ENCODE measurements at regions not wholly inside any gene's neighbourhood (a gene's known extent, or its start where the extent isn't known, plus 50 kb on each side); places are given as distances from the start of the nearest gene placed in this dataset.

GRCh38 chr6:4345543-4345942 lies 210.2 kb upstream of the ECI2 start:
- no peak overlapping the region for H3K4me3 ChIP-seq (ENCODE audit: low read length)
- H3K9me2 ChIP-seq (ENCODE audit: insufficient read depth, low read length): no peaks in the 10 kb centered on the region
- no peak overlapping the region for H3K27ac ChIP-seq (ENCODE audit: low read length)
- no peaks in the 10 kb centered on the region for H3K9me3 ChIP-seq (ENCODE audit: low read length)
- H3K4me2 ChIP-seq (ENCODE audit: low read length): no peak overlapping the region
- no peak overlapping the region for H2AFZ ChIP-seq (ENCODE audit: low read depth, low read length)
- H4K20me1 ChIP-seq (ENCODE audit: insufficient read depth): no peaks in the 10 kb centered on the region
- no peaks in the 10 kb centered on the region for H3K27me3 ChIP-seq (ENCODE audit: insufficient read depth, low read depth, low read length)
- H3K9ac ChIP-seq (ENCODE audit: low read length): no peak overlapping the region
- no peaks in the 10 kb centered on the region for H3K79me2 ChIP-seq (replicated peaks; ENCODE audit: insufficient read depth, low read length)
- no peaks in the 10 kb centered on the region for H3K36me3 ChIP-seq (ENCODE audit: insufficient read depth, low read length)
- no peak for TF ChIP-seq TAF1 (IDR thresholded peaks at IDR 0.05; ENCODE audit: low read depth)
- TF ChIP-seq EP300 (conservative IDR thresholded peaks at IDR 0.05; ENCODE audit: poor library complexity, severe bottlenecking): no peak
- TF ChIP-seq MXI1 (conservative IDR thresholded peaks at IDR 0.05; ENCODE audit: poor library complexity, severe bottlenecking): no peak
- TF ChIP-seq RAD21 (conservative IDR thresholded peaks at IDR 0.05): no peak
- H3F3A ChIP-seq (ENCODE audit: insufficient read depth, low read length, poor library complexity, severe bottlenecking): no peaks in the 10 kb centered on the region

GRCh38 chr6:4344317-4344899 lies 209.0 kb upstream of the ECI2 start:
- H4K20me1 ChIP-seq (ENCODE audit: insufficient read depth): no peaks in the 10 kb centered on the region
- H3K9me3 ChIP-seq (ENCODE audit: low read length): no peaks in the 10 kb centered on the region
- no peak overlapping the region for H3K4me3 ChIP-seq (ENCODE audit: low read length)
- H3K4me2 ChIP-seq (ENCODE audit: low read length): no peak overlapping the region
- H3K79me2 ChIP-seq (replicated peaks; ENCODE audit: insufficient read depth, low read length): no peaks in the 10 kb centered on the region
- no peak overlapping the region for H2AFZ ChIP-seq (ENCODE audit: low read depth, low read length)
- H3K9me2 ChIP-seq (ENCODE audit: insufficient read depth, low read length): no peaks in the 10 kb centered on the region
- no peak overlapping the region for H3K27ac ChIP-seq (ENCODE audit: low read length)
- H3F3A ChIP-seq (ENCODE audit: insufficient read depth, low read length, poor library complexity, severe bottlenecking): no peaks in the 10 kb centered on the region
- no peak overlapping the region for H3K9ac ChIP-seq (ENCODE audit: low read length)
- no peaks in the 10 kb centered on the region for H3K36me3 ChIP-seq (ENCODE audit: insufficient read depth, low read length)
- TF ChIP-seq TAF1 (IDR thresholded peaks at IDR 0.05; ENCODE audit: low read depth): no peak
- no peak for TF ChIP-seq EP300 (conservative IDR thresholded peaks at IDR 0.05; ENCODE audit: poor library complexity, severe bottlenecking)
- TF ChIP-seq SMC3 (conservative IDR thresholded peaks at IDR 0.05; ENCODE audit: poor library complexity): no peak
- no peak for TF ChIP-seq CTCF (IDR thresholded peaks at IDR 0.05; ENCODE audit: poor library complexity, severe bottlenecking)
- TF ChIP-seq EZH2 (IDR thresholded peaks at IDR 0.05; ENCODE audit: borderline replicate concordance, insufficient read depth, low read length, poor library complexity, severe bottlenecking): no peak
- TF ChIP-seq RAD21 (conservative IDR thresholded peaks at IDR 0.05): no peak
- TF ChIP-seq POLR2AphosphoS5 (IDR thresholded peaks at IDR 0.05): no peak
- no peak for TF ChIP-seq REST (IDR thresholded peaks at IDR 0.05; ENCODE audit: borderline replicate concordance)
- TF ChIP-seq MXI1 (conservative IDR thresholded peaks at IDR 0.05; ENCODE audit: poor library complexity, severe bottlenecking): no peak
- H3K27me3 ChIP-seq (ENCODE audit: insufficient read depth, low read depth, low read length): no peaks in the 10 kb centered on the region
